ENCODE measurements at regions not wholly inside any gene's neighbourhood (a gene's known extent, or its start where the extent isn't known, plus 50 kb on each side); places are given as distances from the start of the nearest gene placed in this dataset.

DNA sequence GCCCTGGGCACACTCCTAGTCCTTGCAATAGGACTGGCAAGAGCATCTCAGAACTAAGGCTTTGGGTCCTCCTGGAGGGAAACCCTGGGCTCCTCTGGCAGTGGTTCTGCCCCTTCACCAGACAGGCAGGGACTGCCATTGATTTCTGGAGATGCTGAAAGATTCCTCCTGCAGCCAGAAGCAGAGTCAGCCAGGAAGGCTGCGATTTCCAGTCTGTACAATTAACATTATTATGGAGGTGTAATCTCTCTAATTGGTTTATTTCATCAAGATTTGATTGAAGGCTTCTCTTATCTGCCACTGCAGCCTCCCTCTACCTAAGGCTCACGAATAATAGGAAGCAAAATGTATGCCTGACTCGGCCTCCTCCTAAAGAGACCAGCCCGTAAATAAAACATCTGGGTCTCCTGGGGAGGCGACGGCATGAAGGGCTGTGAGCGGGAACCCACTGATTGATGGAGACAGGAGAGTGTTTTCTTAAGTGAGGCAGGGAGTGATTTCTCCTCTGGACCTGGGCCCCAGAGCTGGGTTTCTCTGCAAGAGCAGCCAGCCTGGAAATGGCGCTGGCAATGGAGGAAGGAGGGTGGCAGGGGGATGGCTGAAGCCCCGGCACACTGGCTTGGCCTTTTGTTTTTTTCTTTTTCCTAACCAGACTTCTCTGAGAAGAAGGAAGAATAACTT is 689.6 kb downstream of the DHX35 start:
- Mint-ChIP-seq H3K4me3 (no peak overlapping the region), H3K27me3 (peaks cover 10% of the 10 kb centered on the region), H3K27ac (no peak overlapping the region), H3K9me3 (no peaks in the 10 kb centered on the region), H3K4me1 (no peaks in the 10 kb centered on the region), H3K36me3 (peaks cover 1% of the 10 kb centered on the region)
- no peak for DNase-seq (ENCODE audit: low spot score in 2 of 2)
- ATAC-seq (ENCODE audit: low read depth), result no peak

DNA sequence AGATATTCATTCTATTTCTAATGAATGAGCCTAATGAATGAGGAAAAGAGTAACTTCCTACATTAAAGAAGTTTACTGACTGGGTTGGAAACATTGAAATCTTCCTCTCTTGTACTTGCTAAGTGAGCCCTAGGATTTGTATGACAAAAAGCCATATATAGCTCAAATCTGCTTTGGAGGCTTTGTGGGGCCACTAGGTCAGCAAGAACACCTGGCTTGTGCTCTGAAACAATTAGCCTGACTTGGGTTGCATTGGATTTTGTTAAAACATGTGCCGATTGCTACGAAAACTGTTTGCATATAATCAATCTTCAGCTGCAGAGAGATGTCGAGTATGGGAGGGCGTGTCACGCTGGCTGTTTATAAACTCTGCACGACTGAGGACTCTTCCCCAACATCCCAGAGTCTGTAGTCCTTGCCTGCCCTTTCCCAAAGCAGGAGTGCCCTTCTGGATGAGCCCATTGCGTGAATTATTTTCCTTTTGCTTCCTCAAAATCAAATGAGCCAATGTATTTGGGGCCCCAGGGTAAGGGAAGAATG is 684.8 kb downstream of the DHX35 start:
- no peak for DNase-seq (ENCODE audit: low spot score in 2 of 2)

DNA sequence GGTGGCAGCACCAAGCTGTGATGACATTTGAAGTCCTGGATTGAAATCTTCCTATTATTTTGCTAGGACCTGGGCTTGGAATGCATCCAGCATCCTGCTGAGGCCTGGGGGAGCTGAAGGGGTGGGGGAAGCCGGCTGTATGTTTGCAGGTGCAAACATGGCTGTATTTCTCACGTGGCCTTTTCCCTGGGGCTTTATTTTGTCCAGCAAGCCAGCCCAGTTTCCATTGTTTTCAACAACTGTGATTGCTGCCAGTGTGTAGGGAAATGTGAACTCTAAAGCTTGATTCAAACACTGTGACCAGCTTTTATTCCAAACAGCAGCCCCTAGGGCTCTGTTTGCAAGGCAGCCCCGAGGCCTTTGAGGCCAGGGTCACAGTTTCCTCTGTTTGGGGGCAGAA is 683.0 kb downstream of the DHX35 start:
- peaks cover 2% of the 10 kb centered on the region for H3K27me3 Mint-ChIP-seq
- H3K27ac Mint-ChIP-seq, result no peak overlapping the region
- no peak overlapping the region for H3K4me3 Mint-ChIP-seq
- H3K36me3 Mint-ChIP-seq, result no peaks in the 10 kb centered on the region
- H3K9me3 Mint-ChIP-seq, result no peaks in the 10 kb centered on the region
- peaks cover 2% of the 10 kb centered on the region for H3K4me1 Mint-ChIP-seq
- ATAC-seq (ENCODE audit: low read depth) (no peak), DNase-seq (ENCODE audit: low spot score in 2 of 2) (no peak)

More for the DNA sequence above, 684.8 kb downstream of the DHX35 start:
- Mint-ChIP-seq H3K4me1 (peaks cover 2% of the 10 kb centered on the region), H3K9me3 (no peaks in the 10 kb centered on the region), H3K27me3 (peaks cover 10% of the 10 kb centered on the region), H3K27ac (no peak overlapping the region), H3K4me3 (no peak overlapping the region), H3K36me3 (peaks cover 1% of the 10 kb centered on the region)
- ATAC-seq (ENCODE audit: low read depth), result no peak

DNA sequence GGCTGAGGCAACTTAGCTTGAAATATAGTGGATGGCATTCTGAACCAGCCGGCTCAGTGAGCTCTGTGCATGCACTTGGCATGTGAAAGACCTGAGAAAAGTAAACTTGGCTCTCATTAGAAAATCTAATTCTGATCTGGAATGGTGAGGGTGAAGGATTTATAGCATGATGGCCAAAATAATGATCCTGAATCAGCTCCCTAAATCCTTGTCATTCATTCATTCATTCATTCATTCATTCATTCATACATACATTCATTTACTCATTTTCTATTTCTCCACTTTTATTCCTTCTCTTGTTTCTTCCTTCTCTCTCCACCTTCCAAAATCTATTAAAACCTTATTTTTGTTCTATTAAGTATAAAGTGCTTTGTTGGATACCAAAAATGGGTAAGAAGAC is 681.1 kb downstream of the DHX35 start:
- peaks cover 4% of the 10 kb centered on the region for H3K27me3 Mint-ChIP-seq
- H3K9me3 Mint-ChIP-seq, result no peaks in the 10 kb centered on the region
- no peaks in the 10 kb centered on the region for H3K36me3 Mint-ChIP-seq
- no peak for DNase-seq (ENCODE audit: low spot score in 2 of 2)
- ATAC-seq (ENCODE audit: low read depth), result no peak
- no peak overlapping the region for H3K27ac Mint-ChIP-seq
- H3K4me1 Mint-ChIP-seq, result peaks cover 2% of the 10 kb centered on the region
- H3K4me3 Mint-ChIP-seq, result no peak overlapping the region

DNA sequence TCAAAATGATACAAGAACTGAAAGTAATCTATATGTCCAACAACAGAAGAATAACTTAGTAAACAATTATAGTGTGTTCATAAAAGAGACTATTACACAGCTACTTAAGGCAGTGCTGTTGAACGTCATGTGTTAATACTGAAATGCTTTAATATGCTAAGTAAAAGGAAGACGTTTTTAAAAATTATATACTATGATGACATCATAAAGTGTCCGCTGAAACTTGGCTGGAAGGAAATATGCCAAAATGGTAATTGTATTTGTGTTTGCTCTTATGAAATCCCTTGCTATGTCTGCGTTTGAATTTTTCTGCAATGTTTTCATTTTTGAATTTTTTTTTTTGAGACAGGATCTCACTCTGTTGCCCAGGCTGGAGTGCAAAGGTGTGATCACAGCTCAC is 679.3 kb downstream of the DHX35 start:
- ATAC-seq (ENCODE audit: low read depth), result no peak
- no peak for DNase-seq (ENCODE audit: low spot score in 2 of 2)
- no peaks in the 10 kb centered on the region for H3K9me3 Mint-ChIP-seq
- no peak overlapping the region for H3K27ac Mint-ChIP-seq
- H3K27me3 Mint-ChIP-seq, result peaks cover 8% of the 10 kb centered on the region
- H3K4me3 Mint-ChIP-seq, result no peak overlapping the region
- peaks cover 2% of the 10 kb centered on the region for H3K4me1 Mint-ChIP-seq
- H3K36me3 Mint-ChIP-seq, result no peaks in the 10 kb centered on the region

DNA sequence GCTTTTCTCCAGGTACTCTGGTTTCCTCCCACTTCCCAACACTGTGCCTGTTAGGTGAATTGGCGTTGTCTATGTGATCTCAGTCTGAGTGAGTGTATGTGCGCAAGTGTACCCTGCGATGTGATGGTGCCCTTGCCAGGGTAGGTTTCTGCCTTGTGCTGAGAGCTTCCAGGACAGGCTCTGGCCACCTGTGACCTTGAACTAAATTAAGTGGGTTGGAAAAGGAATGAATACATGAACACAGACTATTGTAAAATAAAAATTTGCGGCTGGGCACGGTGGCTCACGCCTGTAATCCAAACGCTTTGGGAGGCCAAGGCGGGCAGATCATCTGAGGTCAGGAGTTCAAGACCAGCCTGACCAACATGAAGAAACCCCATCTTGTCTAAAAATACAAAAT is 678.0 kb downstream of the DHX35 start:
- no peaks in the 10 kb centered on the region for H3K4me1 Mint-ChIP-seq
- ATAC-seq (ENCODE audit: low read depth) (no peak), DNase-seq (ENCODE audit: low spot score in 2 of 2) (no peak)
- H3K36me3 Mint-ChIP-seq, result no peaks in the 10 kb centered on the region
- H3K9me3 Mint-ChIP-seq, result no peaks in the 10 kb centered on the region
- peaks cover 6% of the 10 kb centered on the region for H3K27me3 Mint-ChIP-seq
- H3K4me3 Mint-ChIP-seq, result no peak overlapping the region
- no peak overlapping the region for H3K27ac Mint-ChIP-seq

DNA sequence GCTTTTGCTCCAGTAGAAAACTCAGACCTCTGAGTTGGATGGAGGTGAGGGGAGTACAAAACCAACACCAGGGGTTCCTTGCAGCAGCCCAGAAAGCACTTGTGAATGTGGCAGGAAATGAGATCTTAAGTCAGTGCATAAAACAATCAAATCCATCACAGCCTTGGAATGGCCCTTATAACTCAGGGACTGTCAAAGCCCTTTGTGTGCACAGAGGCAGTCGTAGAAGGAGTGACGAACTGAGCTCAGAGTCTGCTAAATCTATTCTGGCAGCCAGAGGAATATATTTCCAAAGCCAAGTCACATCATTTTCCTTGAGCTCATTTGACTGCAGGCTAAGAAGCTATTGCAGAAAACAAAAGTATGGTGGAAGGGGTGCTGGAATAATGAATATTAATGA is 676.6 kb downstream of the DHX35 start:
- ATAC-seq (ENCODE audit: low read depth), result no peak
- no peaks in the 10 kb centered on the region for H3K36me3 Mint-ChIP-seq
- DNase-seq (ENCODE audit: low spot score in 2 of 2), result no peak
- H3K27ac Mint-ChIP-seq, result no peak overlapping the region
- H3K4me1 Mint-ChIP-seq, result no peaks in the 10 kb centered on the region
- H3K4me3 Mint-ChIP-seq, result no peak overlapping the region
- H3K27me3 Mint-ChIP-seq, result peaks cover 6% of the 10 kb centered on the region
- H3K9me3 Mint-ChIP-seq, result no peaks in the 10 kb centered on the region

DNA sequence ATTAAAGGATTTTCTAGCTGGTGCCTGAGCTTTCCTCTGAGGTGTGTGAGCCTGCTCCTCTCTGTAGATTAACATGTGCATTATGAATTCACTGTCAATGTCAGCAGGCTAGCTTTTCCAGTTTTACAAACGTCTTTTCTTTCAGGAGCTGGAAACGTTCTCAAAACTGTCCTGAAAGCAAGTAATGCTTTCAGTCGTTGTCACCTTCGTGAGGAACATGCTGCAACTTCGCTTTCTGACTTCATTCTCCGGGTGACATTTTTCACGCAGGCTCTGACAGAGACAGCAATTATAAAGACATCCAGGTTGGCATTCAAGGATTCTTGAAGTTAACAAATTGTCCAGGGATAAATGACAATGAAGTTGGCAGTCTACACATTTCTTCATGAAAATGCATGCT is 671.5 kb downstream of the DHX35 start:
- no peak overlapping the region for H3K4me3 Mint-ChIP-seq
- H3K36me3 Mint-ChIP-seq, result no peaks in the 10 kb centered on the region
- no peak overlapping the region for H3K27ac Mint-ChIP-seq
- H3K27me3 Mint-ChIP-seq, result peaks cover 4% of the 10 kb centered on the region
- DNase-seq (ENCODE audit: low spot score in 2 of 2), result no peak
- no peak for ATAC-seq (ENCODE audit: low read depth)
- no peaks in the 10 kb centered on the region for H3K9me3 Mint-ChIP-seq
- H3K4me1 Mint-ChIP-seq, result peaks cover 6% of the 10 kb centered on the region

DNA sequence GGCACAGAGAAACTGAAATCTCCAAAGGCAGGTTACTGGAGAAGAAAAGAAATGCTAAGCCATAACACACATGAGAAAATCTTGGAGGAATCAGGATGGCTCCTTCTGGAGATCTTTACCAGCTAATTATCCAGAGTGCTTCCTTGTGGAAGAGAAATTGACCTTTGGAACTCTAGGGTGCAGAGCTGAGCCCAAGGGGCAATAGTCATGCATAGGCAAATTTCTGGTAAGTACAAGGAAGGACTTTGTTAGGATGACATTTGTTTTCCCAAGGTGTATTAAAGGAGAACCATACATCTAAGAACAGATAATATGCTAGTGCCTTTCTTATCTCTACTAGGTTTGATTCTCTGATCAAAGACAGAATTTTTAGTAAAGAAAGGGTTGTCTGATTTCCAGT is 670.6 kb downstream of the DHX35 start:
- Mint-ChIP-seq H3K36me3 (no peaks in the 10 kb centered on the region), H3K27ac (no peak overlapping the region), H3K4me1 (peaks cover 9% of the 10 kb centered on the region), H3K4me3 (no peak overlapping the region), H3K9me3 (no peaks in the 10 kb centered on the region), H3K27me3 (peaks cover 2% of the 10 kb centered on the region)
- ATAC-seq (ENCODE audit: low read depth), result no peak
- DNase-seq (ENCODE audit: low spot score in 2 of 2), result no peak

DNA sequence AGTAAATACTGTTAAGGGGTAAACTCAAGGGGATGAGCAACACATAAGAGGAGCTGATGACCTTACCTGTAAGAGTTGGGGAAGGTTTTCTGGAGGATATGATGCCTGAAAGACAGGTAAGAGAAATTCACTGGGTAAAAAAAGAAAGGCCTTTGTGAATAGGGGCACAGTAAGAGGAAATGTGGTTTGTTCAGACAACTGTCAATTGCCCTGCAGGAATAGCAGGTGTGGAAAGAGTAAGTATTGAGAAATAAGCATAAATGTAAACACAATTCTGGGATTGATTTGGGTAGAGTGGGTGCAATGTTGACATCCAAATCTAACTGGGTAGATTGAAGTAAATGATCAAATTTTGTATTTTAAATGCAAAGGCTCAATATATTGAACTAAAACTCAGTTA is 670.0 kb downstream of the DHX35 start:
- H3K27ac Mint-ChIP-seq, result no peak overlapping the region
- H3K4me3 Mint-ChIP-seq, result no peak overlapping the region
- no peaks in the 10 kb centered on the region for H3K36me3 Mint-ChIP-seq
- H3K4me1 Mint-ChIP-seq, result peaks cover 9% of the 10 kb centered on the region
- H3K27me3 Mint-ChIP-seq, result peaks cover 2% of the 10 kb centered on the region
- no peaks in the 10 kb centered on the region for H3K9me3 Mint-ChIP-seq
- ATAC-seq (ENCODE audit: low read depth), result no peak
- DNase-seq (ENCODE audit: low spot score in 2 of 2), result no peak

DNA sequence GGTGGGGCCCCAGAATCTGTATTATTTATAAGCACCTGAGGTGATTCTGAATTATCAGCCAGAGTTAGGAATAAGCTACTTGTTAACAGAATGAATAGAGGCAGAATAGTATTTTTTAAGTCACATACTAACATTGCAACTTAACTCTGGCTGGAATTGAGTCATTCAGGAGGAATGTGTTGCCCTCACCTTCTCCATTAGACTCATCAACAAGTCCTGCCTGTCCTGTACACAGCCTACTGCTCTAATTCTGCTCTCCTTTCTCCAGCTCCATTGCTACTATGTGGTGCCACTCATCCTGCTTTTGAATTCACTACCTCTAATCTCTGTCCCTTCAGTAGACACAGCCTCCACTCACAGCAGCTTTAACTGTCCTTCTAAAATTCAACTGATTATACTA is 669.4 kb downstream of the DHX35 start:
- no peak for ATAC-seq (ENCODE audit: low read depth)
- H3K4me3 Mint-ChIP-seq, result no peak overlapping the region
- no peaks in the 10 kb centered on the region for H3K36me3 Mint-ChIP-seq
- H3K27me3 Mint-ChIP-seq, result peaks cover 2% of the 10 kb centered on the region
- peaks cover 9% of the 10 kb centered on the region for H3K4me1 Mint-ChIP-seq
- no peaks in the 10 kb centered on the region for H3K9me3 Mint-ChIP-seq
- no peak for DNase-seq (ENCODE audit: low spot score in 2 of 2)
- no peak overlapping the region for H3K27ac Mint-ChIP-seq

DNA sequence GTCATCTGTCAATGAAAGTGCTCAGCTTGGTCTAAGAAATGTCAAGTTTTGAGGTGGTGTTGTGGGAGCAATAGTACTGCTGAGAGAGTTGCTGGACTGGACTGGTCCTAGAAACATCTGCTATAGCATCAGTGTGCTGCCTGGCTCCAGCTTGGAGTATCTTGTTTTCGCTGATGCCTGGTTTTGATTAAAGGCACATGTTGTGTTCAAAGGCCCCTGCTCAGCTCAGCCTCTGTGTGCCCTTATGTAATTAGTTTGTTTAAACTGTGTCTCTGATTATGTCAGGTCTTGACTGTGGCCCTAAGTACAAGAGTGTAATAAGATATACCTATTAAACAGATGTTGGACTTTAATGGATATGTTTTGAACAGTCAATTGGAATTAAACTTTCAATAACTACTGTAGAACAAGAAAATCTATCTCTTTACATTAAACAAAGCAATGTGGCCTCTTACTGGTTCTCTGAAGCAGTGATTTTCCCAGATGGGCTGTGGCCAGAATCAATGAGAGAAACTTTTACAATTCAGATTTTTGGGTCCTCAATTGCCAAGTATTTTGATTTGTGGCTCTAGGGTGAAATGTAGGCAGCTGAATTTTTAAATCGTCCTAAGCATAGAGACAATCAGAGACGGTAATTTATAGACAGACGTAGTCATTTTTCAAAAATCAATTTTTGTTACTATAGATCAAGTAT is 668.2 kb downstream of the DHX35 start:
- Mint-ChIP-seq H3K9me3 (peaks cover 1% of the 10 kb centered on the region), H3K36me3 (peaks cover 1% of the 10 kb centered on the region), H3K27ac (no peak overlapping the region), H3K4me3 (no peak overlapping the region), H3K27me3 (peaks cover 3% of the 10 kb centered on the region), H3K4me1 (peaks cover 9% of the 10 kb centered on the region)
- DNase-seq (ENCODE audit: low spot score in 2 of 2) (no peak), ATAC-seq (ENCODE audit: low read depth) (no peak)

DNA sequence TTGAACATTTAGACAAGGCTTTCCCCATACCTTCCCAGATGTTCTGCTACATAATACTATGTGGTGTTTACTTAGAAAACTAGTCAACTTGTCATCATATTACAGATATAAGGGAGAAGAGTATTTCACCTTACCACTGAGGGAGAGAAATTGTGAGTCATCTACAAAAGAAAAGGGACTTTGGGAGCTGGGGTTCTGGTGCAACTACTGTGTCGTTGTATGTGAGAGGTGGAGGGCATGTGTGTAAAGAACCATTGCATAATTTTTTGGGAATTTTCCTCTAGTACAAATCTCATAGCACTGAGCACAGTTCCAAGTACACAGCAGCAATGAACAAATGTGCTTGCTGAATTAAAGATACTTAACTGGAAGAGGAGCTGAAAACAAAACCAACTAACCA is 665.6 kb downstream of the DHX35 start:
- Mint-ChIP-seq H3K27ac (no peak overlapping the region), H3K9me3 (peaks cover 1% of the 10 kb centered on the region), H3K36me3 (peaks cover 1% of the 10 kb centered on the region), H3K4me3 (no peak overlapping the region), H3K4me1 (peaks cover 11% of the 10 kb centered on the region), H3K27me3 (peaks cover 3% of the 10 kb centered on the region)
- no peak for ATAC-seq (ENCODE audit: low read depth)
- no peak for DNase-seq (ENCODE audit: low spot score in 2 of 2)

DNA sequence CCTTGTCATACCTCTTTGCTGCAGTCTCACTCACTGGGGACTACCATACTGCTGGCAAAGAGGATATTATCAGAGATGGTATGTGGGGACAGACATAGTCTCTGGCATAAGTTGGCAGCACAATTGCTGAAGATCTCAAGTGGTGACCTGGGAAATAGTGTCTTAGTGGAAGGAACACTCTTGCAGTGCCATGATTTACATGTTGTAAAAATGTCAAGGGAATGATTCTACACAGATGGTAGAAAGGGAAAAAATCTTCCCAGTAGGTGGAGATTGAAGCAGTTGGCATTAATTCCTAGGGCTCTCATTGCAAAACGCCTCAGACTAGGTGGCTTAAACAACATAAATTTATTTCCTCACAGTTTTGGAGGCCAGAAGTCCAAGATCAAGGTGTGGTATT is 662.2 kb downstream of the DHX35 start:
- Mint-ChIP-seq H3K27ac (no peak overlapping the region), H3K36me3 (peaks cover 1% of the 10 kb centered on the region), H3K9me3 (peaks cover 1% of the 10 kb centered on the region), H3K4me3 (no peak overlapping the region), H3K4me1 (peaks cover 4% of the 10 kb centered on the region), H3K27me3 (peaks cover 3% of the 10 kb centered on the region)
- no peak for ATAC-seq (ENCODE audit: low read depth)
- DNase-seq (ENCODE audit: low spot score in 2 of 2), result no peak

Data from memory B cell (primary cell).